Dedifferentiated amniotic fluid mesenchymal stem cell (primary cell): ENCODE measurements at regions not wholly inside any gene's neighbourhood (a gene's known extent, or its start where the extent isn't known, plus 50 kb on each side); places are given as distances from the start of the nearest gene placed in this dataset.

Experiments
- DNase-seq: peaks from one replicate; pipeline ENCODE4 v3.0.0-alpha.2; 2016; ENCODE audit errors: extremely low spot score

- no peak for DNase-seq
Observed at GRCh38 chr20:48300529-48300928, 515.2 kb upstream of the SULF2 start.

- DNase-seq: peak; percentile 68
Observed at GRCh38 chr20:48298851-48299484, 513.7 kb upstream of the SULF2 start.

- DNase-seq: no peak
Observed at GRCh38 chr20:48298433-48298832, 513.2 kb upstream of the SULF2 start.

- DNase-seq: peak; percentile 55
Observed at GRCh38 chr20:48295966-48296421, 510.7 kb upstream of the SULF2 start.

- DNase-seq: peak; percentile 96
Observed at GRCh38 chr20:48295445-48295903, 510.2 kb upstream of the SULF2 start.

GRCh38 chr20:48294942-48295341, 509.7 kb upstream of the SULF2 start:
- no peak for DNase-seq

GRCh38 chr20:48294196-48294595, 508.9 kb upstream of the SULF2 start:
- no peak for DNase-seq

- DNase-seq: no peak
Observed at GRCh38 chr20:48293671-48294070, 508.4 kb upstream of the SULF2 start.

GRCh38 chr20:48292806-48293205, 507.5 kb upstream of the SULF2 start:
- no peak for DNase-seq

GRCh38 chr20:48291896-48292295, 506.6 kb upstream of the SULF2 start:
- DNase-seq: no peak

- DNase-seq: no peak
Observed at GRCh38 chr20:48288930-48289507, 503.7 kb upstream of the SULF2 start.

- DNase-seq: no peak
Observed at GRCh38 chr20:48287552-48288170, 502.4 kb upstream of the SULF2 start.

GRCh38 chr20:48287021-48287494, 501.8 kb upstream of the SULF2 start:
- DNase-seq: no peak

GRCh38 chr20:48286601-48287000, 501.3 kb upstream of the SULF2 start:
- DNase-seq: no peak

GRCh38 chr20:48285656-48286055, 500.4 kb upstream of the SULF2 start:
- no peak for DNase-seq

GRCh38 chr20:48284837-48285236, 499.6 kb upstream of the SULF2 start:
- DNase-seq: no peak

GRCh38 chr20:48284315-48284714, 499.0 kb upstream of the SULF2 start:
- DNase-seq: no peak

GRCh38 chr20:48283470-48284110, 498.3 kb upstream of the SULF2 start:
- peak; percentile 83 for DNase-seq

- no peak for DNase-seq
Observed at GRCh38 chr20:48282591-48283228, 497.4 kb upstream of the SULF2 start.

GRCh38 chr20:48281501-48281900, 496.2 kb upstream of the SULF2 start:
- DNase-seq: no peak

- DNase-seq: no peak
Observed at GRCh38 chr20:48278961-48279481, 493.7 kb upstream of the SULF2 start.

- DNase-seq: no peak
Observed at GRCh38 chr20:48277266-48277665, 492.0 kb upstream of the SULF2 start.
